MCF 10A (cell line): ENCODE measurements at regions not wholly inside any gene's neighbourhood (a gene's known extent, or its start where the extent isn't known, plus 50 kb on each side); places are given as distances from the start of the nearest gene placed in this dataset.

ENCODE experiments used
- BruUV-seq: library from RNA; stranded (reverse); fragments of 400-500 nt; replicated peaks from 2 replicates; lab custom pipeline; 2021; lab: Mats Ljungman, UMichigan
- CTCF ChIA-PET: fragments of 300-600 bp; sonication (Branson Sonifier 250); formaldehyde crosslinking; extraction: SDS; loops from one replicate; lab custom pipeline; 2021; ENCODE audit warnings: antibody characterized with exemption, inconsistent platforms; lab: Yijun Ruan, JAX
- POLR2A ChIA-PET: fragments of 300-600, 350-650 bp; sonication (Branson Sonifier 250); formaldehyde crosslinking; extraction: SDS; loops from one replicate; lab custom pipeline; 2020; ENCODE audit warnings: antibody characterized with exemption, inconsistent platforms; lab: Yijun Ruan, JAX
- DNase-seq: peaks from one replicate; pipeline ENCODE4 v3.0.0-alpha.2; 2018; ENCODE audit not compliant: unreplicated experiment
- H3K27ac Mint-ChIP-seq: one replicate; pipeline ENCODE4 v1.8.0; 2022; ENCODE audit warnings: mild to moderate bottlenecking, low read depth, mixed read lengths; ENCODE audit not compliant: unreplicated experiment
- H3K27me3 Mint-ChIP-seq: one replicate; pipeline ENCODE4 v1.8.0; 2022; ENCODE audit warnings: mixed read lengths; ENCODE audit not compliant: insufficient read depth, unreplicated experiment
- H3K36me3 Mint-ChIP-seq: one replicate; pipeline ENCODE4 v1.8.0; 2022; ENCODE audit warnings: mild to moderate bottlenecking, moderate library complexity, mixed read lengths; ENCODE audit not compliant: insufficient read depth, unreplicated experiment
- H3K4me1 Mint-ChIP-seq: one replicate; pipeline ENCODE4 v1.8.0; 2022; ENCODE audit warnings: mixed read lengths; ENCODE audit not compliant: insufficient read depth, unreplicated experiment
- H3K4me3 Mint-ChIP-seq: one replicate; pipeline ENCODE4 v1.8.0; 2022; ENCODE audit warnings: mild to moderate bottlenecking, moderate library complexity, mixed read lengths; ENCODE audit not compliant: unreplicated experiment
- H3K9me3 Mint-ChIP-seq: one replicate; pipeline ENCODE4 v1.8.0; 2022; ENCODE audit warnings: mixed read lengths; ENCODE audit not compliant: unreplicated experiment
- CTCF ChIP-seq: fragments of 200-600 bp; IDR thresholded peaks from one replicate; pipeline ENCODE4 v1.8.0; 2022; ENCODE audit warnings: antibody characterized with exemption, mild to moderate bottlenecking; ENCODE audit not compliant: unreplicated experiment
- intact Hi-C: fragments of 100-400 bp; cut with micrococcal nuclease; formaldehyde crosslinking; loops from 2 replicates; pipeline ENCODE4 v1.14.1; 2022

- no peaks in the 10 kb centered on the region for H3K36me3 Mint-ChIP-seq
- no peaks in the 10 kb centered on the region for H3K9me3 Mint-ChIP-seq
- no peaks in the 10 kb centered on the region for H3K4me1 Mint-ChIP-seq
- no peaks in the 10 kb centered on the region for H3K27me3 Mint-ChIP-seq
- DNase-seq: no peak
- ChIA-PET POLR2A (interaction anchor here (0.6 kb wide), 1 partner anchor 33 kb away, joined by 3 read pairs; no protein-coding TSS in a partner anchor), CTCF (no interaction called here)
- H3K27ac Mint-ChIP-seq: no peak overlapping the region
- intact Hi-C loops: no loop called here
- H3K4me3 Mint-ChIP-seq: no peak overlapping the region
- BruUV-seq: no TSS peak
- no peak for TF ChIP-seq CTCF
These were observed 98.3 kb downstream of the ARL4C start for GRCh38 chr2:234398531-234398930.

GRCh38 chr2:234395891-234396420, 100.9 kb downstream of the ARL4C start:
- CTCF ChIA-PET: interaction anchor here (0.7 kb wide), 1 partner anchor 106 kb away, joined by 3 read pairs; no protein-coding TSS in a partner anchor
- intact Hi-C loops: no loop called here
- Mint-ChIP-seq H3K27me3 (no peaks in the 10 kb centered on the region), H3K4me3 (no peak overlapping the region), H3K36me3 (no peaks in the 10 kb centered on the region), H3K27ac (no peak overlapping the region), H3K4me1 (no peaks in the 10 kb centered on the region), H3K9me3 (no peaks in the 10 kb centered on the region)
- DNase-seq: no peak
- TF ChIP-seq CTCF: no peak
- no TSS peak for BruUV-seq
- POLR2A ChIA-PET: no interaction called here

- Mint-ChIP-seq H3K4me1 (no peaks in the 10 kb centered on the region), H3K9me3 (no peaks in the 10 kb centered on the region), H3K4me3 (no peak overlapping the region), H3K27me3 (no peaks in the 10 kb centered on the region), H3K27ac (no peak overlapping the region), H3K36me3 (no peaks in the 10 kb centered on the region)
- no peak for TF ChIP-seq CTCF
- ChIA-PET CTCF (no interaction called here), POLR2A (no interaction called here)
- DNase-seq: no peak
- intact Hi-C loops: no loop called here
- BruUV-seq: no TSS peak
These were observed 102.4 kb downstream of the ARL4C start for GRCh38 chr2:234394450-234394849.

GRCh38 chr2:234393354-234393753, 103.5 kb downstream of the ARL4C start:
- POLR2A ChIA-PET: no interaction called here
- BruUV-seq: no TSS peak
- intact Hi-C loops: no loop called here
- no peaks in the 10 kb centered on the region for H3K9me3 Mint-ChIP-seq
- no peak for DNase-seq
- no peaks in the 10 kb centered on the region for H3K27me3 Mint-ChIP-seq
- H3K4me1 Mint-ChIP-seq: peaks cover 4% of the 10 kb centered on the region
- no peaks in the 10 kb centered on the region for H3K36me3 Mint-ChIP-seq
- CTCF ChIA-PET: no interaction called here
- H3K27ac Mint-ChIP-seq: no peak overlapping the region
- H3K4me3 Mint-ChIP-seq: no peak overlapping the region
- TF ChIP-seq CTCF: no peak
